ENCODE measurements at regions not wholly inside any gene's neighbourhood (a gene's known extent, or its start where the extent isn't known, plus 50 kb on each side); places are given as distances from the start of the nearest gene placed in this dataset.

- ATAC-seq = no peak
- H3K27me3 ChIP-seq = no peaks in the 10 kb centered on the region
- DNase-seq = no peak
- H3K36me3 ChIP-seq = no peaks in the 10 kb centered on the region
- no peak overlapping the region for H3K27ac ChIP-seq
- intact Hi-C loops (cut with DNase I) = no loop called here
- H3K4me1 ChIP-seq = no peaks in the 10 kb centered on the region
- H3K9me3 ChIP-seq = no peaks in the 10 kb centered on the region
- WGBS, 2 donors = 87 to 88% methylated on average over 5 of the region's 5 CpGs
- H3K4me3 ChIP-seq = no peak overlapping the region
- TF ChIP-seq, protein P1, sequence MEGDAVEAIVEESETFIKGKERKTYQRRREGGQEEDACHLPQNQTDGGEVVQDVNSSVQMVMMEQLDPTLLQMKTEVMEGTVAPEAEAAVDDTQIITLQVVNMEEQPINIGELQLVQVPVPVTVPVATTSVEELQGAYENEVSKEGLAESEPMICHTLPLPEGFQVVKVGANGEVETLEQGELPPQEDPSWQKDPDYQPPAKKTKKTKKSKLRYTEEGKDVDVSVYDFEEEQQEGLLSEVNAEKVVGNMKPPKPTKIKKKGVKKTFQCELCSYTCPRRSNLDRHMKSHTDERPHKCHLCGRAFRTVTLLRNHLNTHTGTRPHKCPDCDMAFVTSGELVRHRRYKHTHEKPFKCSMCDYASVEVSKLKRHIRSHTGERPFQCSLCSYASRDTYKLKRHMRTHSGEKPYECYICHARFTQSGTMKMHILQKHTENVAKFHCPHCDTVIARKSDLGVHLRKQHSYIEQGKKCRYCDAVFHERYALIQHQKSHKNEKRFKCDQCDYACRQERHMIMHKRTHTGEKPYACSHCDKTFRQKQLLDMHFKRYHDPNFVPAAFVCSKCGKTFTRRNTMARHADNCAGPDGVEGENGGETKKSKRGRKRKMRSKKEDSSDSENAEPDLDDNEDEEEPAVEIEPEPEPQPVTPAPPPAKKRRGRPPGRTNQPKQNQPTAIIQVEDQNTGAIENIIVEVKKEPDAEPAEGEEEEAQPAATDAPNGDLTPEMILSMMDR (IDR thresholded peaks at IDR 0.05) = no peak
- no peak for FAIRE-seq
Observed at GRCh38 chr5:138626333-138626944, 51.2 kb upstream of the HSPA9 start.

- TF ChIP-seq, protein P1 (IDR thresholded peaks at IDR 0.05) = no peak
- intact Hi-C loops (cut with DNase I) = no loop called here
- no peaks in the 10 kb centered on the region for H3K36me3 ChIP-seq
- no peak overlapping the region for H3K27ac ChIP-seq
- no peak for DNase-seq
- H3K27me3 ChIP-seq = no peaks in the 10 kb centered on the region
- no peak for FAIRE-seq
- ATAC-seq = no peak
- no peaks in the 10 kb centered on the region for H3K9me3 ChIP-seq
- no peak overlapping the region for H3K4me3 ChIP-seq
- 84 to 92% methylated on average over 6 of the region's 6 CpGs for WGBS, 2 donors
- H3K4me1 ChIP-seq = no peaks in the 10 kb centered on the region
Observed at GRCh38 chr5:138625134-138625533, 49.9 kb upstream of the HSPA9 start.

All from pancreas (tissue), 10 donors.